ENCODE measurements at regions not wholly inside any gene's neighbourhood (a gene's known extent, or its start where the extent isn't known, plus 50 kb on each side); places are given as distances from the start of the nearest gene placed in this dataset.

- TF ChIP-seq, protein P1, sequence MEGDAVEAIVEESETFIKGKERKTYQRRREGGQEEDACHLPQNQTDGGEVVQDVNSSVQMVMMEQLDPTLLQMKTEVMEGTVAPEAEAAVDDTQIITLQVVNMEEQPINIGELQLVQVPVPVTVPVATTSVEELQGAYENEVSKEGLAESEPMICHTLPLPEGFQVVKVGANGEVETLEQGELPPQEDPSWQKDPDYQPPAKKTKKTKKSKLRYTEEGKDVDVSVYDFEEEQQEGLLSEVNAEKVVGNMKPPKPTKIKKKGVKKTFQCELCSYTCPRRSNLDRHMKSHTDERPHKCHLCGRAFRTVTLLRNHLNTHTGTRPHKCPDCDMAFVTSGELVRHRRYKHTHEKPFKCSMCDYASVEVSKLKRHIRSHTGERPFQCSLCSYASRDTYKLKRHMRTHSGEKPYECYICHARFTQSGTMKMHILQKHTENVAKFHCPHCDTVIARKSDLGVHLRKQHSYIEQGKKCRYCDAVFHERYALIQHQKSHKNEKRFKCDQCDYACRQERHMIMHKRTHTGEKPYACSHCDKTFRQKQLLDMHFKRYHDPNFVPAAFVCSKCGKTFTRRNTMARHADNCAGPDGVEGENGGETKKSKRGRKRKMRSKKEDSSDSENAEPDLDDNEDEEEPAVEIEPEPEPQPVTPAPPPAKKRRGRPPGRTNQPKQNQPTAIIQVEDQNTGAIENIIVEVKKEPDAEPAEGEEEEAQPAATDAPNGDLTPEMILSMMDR (conservative IDR thresholded peaks at IDR 0.05; ENCODE audit: low read depth, low read length), result no peak
- no peak for TF ChIP-seq EZH2phosphoT487 (IDR thresholded peaks at IDR 0.05; ENCODE audit: borderline replicate concordance, low read length)
These were observed 310.0 kb downstream of the SEC14L1 start for GRCh38 chr17:77450742-77451244.

Measured in PC-3 (cell line).